ENCODE measurements at regions not wholly inside any gene's neighbourhood (a gene's known extent, or its start where the extent isn't known, plus 50 kb on each side); places are given as distances from the start of the nearest gene placed in this dataset.

- DNase-seq: no peak
These were observed 178.1 kb downstream of the CDC14C start for GRCh38 chr7:49102411-49102810.

- DNase-seq: no peak
These were observed 187.4 kb downstream of the CDC14C start for GRCh38 chr7:49111706-49112105.

- DNase-seq: no peak
These were observed 187.9 kb downstream of the CDC14C start for GRCh38 chr7:49112222-49112621.

GRCh38 chr7:49112647-49113046 is 188.3 kb downstream of the CDC14C start:
- no peak for DNase-seq

GRCh38 chr7:49119706-49120105 is 195.4 kb downstream of the CDC14C start:
- no peak for DNase-seq

GRCh38 chr7:49125246-49125645 is 200.9 kb downstream of the CDC14C start:
- DNase-seq: no peak

GRCh38 chr7:49127359-49127913 is 203.1 kb downstream of the CDC14C start:
- DNase-seq: no peak

- DNase-seq: no peak
These were observed 213.6 kb downstream of the CDC14C start for GRCh38 chr7:49137978-49138377.

- no peak for DNase-seq
These were observed 226.1 kb downstream of the CDC14C start for GRCh38 chr7:49150486-49150885.

GRCh38 chr7:49151146-49151545 is 226.8 kb downstream of the CDC14C start:
- no peak for DNase-seq

GRCh38 chr7:49158321-49158720 is 234.0 kb downstream of the CDC14C start:
- no peak for DNase-seq

- no peak for DNase-seq
These were observed 235.2 kb downstream of the CDC14C start for GRCh38 chr7:49159536-49159935.

GRCh38 chr7:49166441-49166840 is 242.1 kb downstream of the CDC14C start:
- DNase-seq: no peak

GRCh38 chr7:49172639-49173038 is 248.3 kb downstream of the CDC14C start:
- DNase-seq: no peak

GRCh38 chr7:49174396-49174795 is 250.0 kb downstream of the CDC14C start:
- DNase-seq: no peak

GRCh38 chr7:49187543-49188268 is 263.4 kb downstream of the CDC14C start:
- no peak for DNase-seq

- no peak for DNase-seq
These were observed 304.2 kb downstream of the CDC14C start for GRCh38 chr7:49228426-49229098.

- DNase-seq: no peak
These were observed 304.9 kb downstream of the CDC14C start for GRCh38 chr7:49229246-49229645.

- no peak for DNase-seq
These were observed 319.2 kb downstream of the CDC14C start for GRCh38 chr7:49243521-49243920.

- DNase-seq: no peak
These were observed 320.2 kb downstream of the CDC14C start for GRCh38 chr7:49244543-49244942.

- DNase-seq: no peak
These were observed 320.7 kb downstream of the CDC14C start for GRCh38 chr7:49245062-49245461.

- DNase-seq: no peak
These were observed 323.4 kb downstream of the CDC14C start for GRCh38 chr7:49247759-49248158.

GRCh38 chr7:49255054-49255453 is 330.7 kb downstream of the CDC14C start:
- no peak for DNase-seq

GRCh38 chr7:49260538-49260937 is 336.2 kb downstream of the CDC14C start:
- DNase-seq: no peak

All from activated CD4-positive, alpha-beta T cell treated with anti-CD3 and anti-CD28 coated beads, Interleukin-2, amount 50 U/mL, for 48 hours (primary cell).